HG03095 (cell line): ENCODE measurements at regions not wholly inside any gene's neighbourhood (a gene's known extent, or its start where the extent isn't known, plus 50 kb on each side); places are given as distances from the start of the nearest gene placed in this dataset.

Source experiments
- ATAC-seq: cut with Tn5 transposase; IDR thresholded peaks from one replicate; pipeline ENCODE4 v1.9.1; 2021; ENCODE audit warnings: moderate library complexity; ENCODE audit not compliant: unreplicated experiment

DNA sequence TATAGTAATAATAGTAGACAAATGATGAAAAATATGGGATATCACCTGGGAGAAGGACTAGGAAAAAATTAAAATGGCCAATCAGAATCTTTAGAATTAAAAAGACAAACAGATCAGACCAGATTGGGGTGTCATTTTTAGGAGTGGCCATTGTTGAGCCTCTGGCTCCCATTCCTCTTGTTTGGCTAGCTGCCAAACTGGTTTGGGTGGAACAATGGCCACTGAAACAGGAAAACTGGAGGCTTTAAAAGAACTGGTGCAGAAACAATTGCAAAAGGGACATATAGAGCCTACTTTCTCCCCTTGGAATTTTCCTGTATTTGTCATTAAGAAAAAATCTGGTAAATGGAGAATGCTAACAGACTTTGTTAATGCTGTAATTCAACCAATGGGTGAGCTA lies 294.8 kb upstream of the DKK2 start:
- ATAC-seq = no peak

GRCh38 chr4:107319386-107319785 lies 283.3 kb upstream of the DKK2 start:
- no peak for ATAC-seq

- ATAC-seq = no peak
These were observed 282.0 kb upstream of the DKK2 start for GRCh38 chr4:107318078-107318477.

GRCh38 chr4:107317611-107318010 lies 281.5 kb upstream of the DKK2 start:
- no peak for ATAC-seq

DNA sequence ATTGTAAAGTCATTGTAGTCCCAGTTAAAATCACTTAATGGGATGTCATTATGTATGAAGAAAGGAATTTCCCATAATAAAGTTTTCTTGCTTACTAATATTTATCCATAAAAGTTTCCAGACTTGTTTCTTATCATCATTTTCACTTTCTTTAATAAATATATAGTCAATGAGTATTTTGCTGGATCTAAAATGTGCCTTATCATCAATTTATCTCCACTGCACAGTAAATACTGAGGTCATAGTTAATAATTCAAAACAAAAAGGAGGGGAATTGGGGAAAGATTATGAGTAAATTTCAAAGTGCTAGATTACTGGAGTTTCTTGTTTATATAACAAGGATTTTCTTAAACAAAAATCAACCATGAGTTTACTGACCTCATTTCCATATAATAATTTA lies 279.5 kb upstream of the DKK2 start:
- no peak for ATAC-seq

DNA sequence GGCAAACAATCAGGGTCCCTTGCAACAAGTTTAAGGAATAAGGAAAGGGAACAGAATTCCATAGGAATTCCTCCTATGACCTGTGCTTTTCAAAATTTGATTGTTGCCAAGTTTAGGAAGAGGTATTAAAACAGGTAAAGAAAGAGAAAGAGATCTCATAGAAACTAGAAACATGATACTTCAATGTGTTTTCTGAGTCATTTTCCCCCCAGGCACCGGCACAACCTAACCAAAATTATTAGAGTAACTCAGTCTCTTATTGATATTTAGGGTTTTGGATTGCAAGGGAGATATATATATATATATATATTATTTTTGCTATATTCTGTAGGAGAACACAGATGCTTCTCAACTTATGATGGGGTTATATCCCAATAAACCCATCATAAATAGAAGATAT lies 278.0 kb upstream of the DKK2 start:
- ATAC-seq = no peak

GRCh38 chr4:107312366-107312765 lies 276.3 kb upstream of the DKK2 start:
- ATAC-seq = no peak

DNA sequence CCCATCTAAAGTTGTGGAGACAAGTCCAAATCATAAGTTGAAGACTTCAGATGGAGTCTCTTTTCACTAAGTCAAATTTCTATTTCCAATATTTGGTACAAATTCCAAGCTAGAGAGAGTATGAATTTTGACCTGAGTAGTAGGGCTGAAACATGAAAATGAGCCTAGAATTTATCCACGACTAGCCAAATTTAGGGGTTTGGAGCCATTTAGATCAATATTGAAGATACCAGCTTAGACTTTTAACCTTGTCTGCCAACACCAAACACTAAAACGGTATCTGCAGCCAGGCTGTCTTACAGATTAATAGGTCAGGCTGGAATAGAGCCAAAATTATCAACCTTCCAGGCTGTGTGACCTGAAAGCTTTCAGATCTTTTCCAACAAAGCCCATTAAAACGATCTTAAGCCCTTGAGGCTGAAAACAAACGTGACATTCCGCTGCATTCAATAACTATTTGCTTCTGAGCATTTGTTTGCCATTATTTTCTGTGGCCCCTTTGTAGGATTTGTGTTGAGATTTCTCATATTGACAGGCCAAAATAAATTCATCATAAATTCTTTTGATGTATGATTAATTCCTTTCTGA lies 268.7 kb upstream of the DKK2 start:
- ATAC-seq = no peak

- ATAC-seq = no peak
These were observed 263.5 kb upstream of the DKK2 start for GRCh38 chr4:107299646-107300045.

- ATAC-seq = no peak
These were observed 256.9 kb upstream of the DKK2 start for GRCh38 chr4:107292979-107293378.

- ATAC-seq = no peak
These were observed 247.8 kb upstream of the DKK2 start for GRCh38 chr4:107283587-107284559.

- no peak for ATAC-seq
These were observed 243.6 kb upstream of the DKK2 start for GRCh38 chr4:107279733-107280132.

DNA sequence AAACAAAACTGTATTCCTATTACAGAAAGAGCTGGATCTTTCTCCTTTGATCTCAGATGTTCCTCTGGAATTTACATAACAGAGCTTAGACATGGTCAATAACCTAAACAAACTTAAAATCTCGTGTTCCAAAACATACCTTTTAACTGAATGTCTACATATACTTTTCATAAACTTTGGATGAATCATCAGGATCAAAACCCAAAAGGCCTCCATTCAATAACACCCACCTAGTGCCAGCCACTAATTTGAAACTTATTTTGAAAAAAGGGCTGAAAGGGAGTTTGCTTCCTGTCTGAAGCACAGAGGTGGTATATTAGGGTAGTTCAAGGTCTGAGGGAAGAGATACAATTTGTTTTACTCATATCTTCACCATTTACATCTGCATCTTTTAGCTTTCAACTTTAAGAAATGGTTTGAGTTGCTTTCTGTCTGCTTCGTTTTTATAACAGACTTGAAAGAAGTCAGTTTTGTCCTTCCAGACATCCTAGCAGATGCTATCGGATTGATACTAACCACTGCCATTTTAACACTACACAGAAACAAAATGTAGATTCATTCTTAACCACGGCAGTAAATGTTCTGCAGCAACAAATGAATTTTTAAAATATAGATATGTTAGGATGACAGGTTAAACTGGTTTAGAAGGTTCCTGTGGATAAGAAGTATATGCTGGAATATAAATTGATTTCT lies 242.8 kb upstream of the DKK2 start:
- ATAC-seq = no peak

GRCh38 chr4:107276052-107276451 lies 239.9 kb upstream of the DKK2 start:
- no peak for ATAC-seq

GRCh38 chr4:107275225-107275624 lies 239.1 kb upstream of the DKK2 start:
- no peak for ATAC-seq

- ATAC-seq = no peak
These were observed 234.5 kb upstream of the DKK2 start for GRCh38 chr4:107270614-107271013.

DNA sequence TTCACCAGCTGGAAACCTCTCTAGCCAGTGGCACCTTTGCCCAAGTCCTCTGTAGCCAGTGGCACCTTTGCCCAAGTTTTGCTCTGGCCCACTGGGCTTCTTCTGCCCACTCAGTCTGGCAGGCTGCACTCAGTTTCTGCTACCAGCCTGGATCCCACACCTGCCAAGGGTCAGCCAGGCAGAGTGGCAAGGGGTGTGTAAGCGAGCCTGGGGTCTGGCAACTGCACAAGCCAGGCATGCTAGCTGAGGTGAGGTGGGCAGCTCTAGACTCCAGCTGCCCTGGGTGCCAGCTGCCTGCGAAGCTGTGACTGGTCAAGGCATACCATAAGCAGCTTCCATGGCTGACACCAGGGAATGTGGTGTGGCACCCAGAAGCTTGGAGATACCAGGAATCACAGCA lies 233.1 kb upstream of the DKK2 start:
- ATAC-seq = no peak

DNA sequence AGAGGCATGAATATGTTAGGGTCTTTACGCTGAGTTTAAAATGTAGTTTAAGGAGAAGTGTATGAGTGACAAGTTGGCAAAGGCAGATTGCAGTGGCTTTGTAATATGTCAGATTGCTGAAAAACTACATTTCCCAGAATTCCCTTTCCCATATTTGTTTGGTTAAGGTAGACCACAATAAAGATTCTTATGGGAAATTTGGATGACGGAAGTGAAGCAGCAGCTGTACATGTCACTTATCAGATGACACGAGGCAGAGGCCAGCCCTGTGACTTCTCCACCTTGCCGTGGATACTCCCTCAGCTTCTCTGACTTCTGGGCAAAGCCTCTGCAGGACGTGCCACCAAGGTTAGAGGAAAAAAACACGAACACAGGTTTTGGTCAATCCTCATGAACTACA lies 229.7 kb upstream of the DKK2 start:
- no peak for ATAC-seq

GRCh38 chr4:107261241-107261874 lies 225.2 kb upstream of the DKK2 start:
- no peak for ATAC-seq

GRCh38 chr4:107258359-107258758 lies 222.2 kb upstream of the DKK2 start:
- ATAC-seq = no peak

- ATAC-seq = no peak
These were observed 219.5 kb upstream of the DKK2 start for GRCh38 chr4:107255596-107255995.
